CD4-positive, CD25-positive, alpha-beta regulatory T cell (primary cell): ENCODE measurements at regions not wholly inside any gene's neighbourhood (a gene's known extent, or its start where the extent isn't known, plus 50 kb on each side); places are given as distances from the start of the nearest gene placed in this dataset.
"Not testable (repeated sequence)": the region's sequence is repeated elsewhere in the genome, so short reads cannot be mapped to it uniquely, and the experiment has no call there.

Experiments used
- ATAC-seq, 2 donors: fragments of 150-1000 bp; cut with Tn5 transposase; one replicate each; pipeline ENCODE4 v1.10.0; 2021; ENCODE audit warnings: low read depth in 2 of 2, moderate number of reproducible peaks in 2 of 2, moderate library complexity in 1 of 2
- DNase-seq, 3 donors: peaks; one replicate each; pipeline versions ENCODE4 v3.0.0 to v3.0.0-alpha.2; 2012 to 2022; ENCODE audit warnings: mixed read lengths in 1 of 3
- H3K27ac ChIP-seq: one replicate; pipeline ENCODE4 v1.7.0; 2013; ENCODE audit warnings: mild to moderate bottlenecking, low read length; ENCODE audit not compliant: insufficient read depth, poor library complexity, severe bottlenecking
- H3K27me3 ChIP-seq: one replicate; pipeline ENCODE4 v1.7.0; 2013; ENCODE audit warnings: low read length; ENCODE audit not compliant: control insufficient read depth, insufficient read depth
- H3K36me3 ChIP-seq: one replicate; pipeline ENCODE4 v1.7.0; 2013; ENCODE audit warnings: mild to moderate bottlenecking, low read length, moderate library complexity; ENCODE audit not compliant: control insufficient read depth, insufficient read depth
- H3K4me1 ChIP-seq: 2 replicates; pipeline ENCODE4 v1.7.0; 2013; ENCODE audit warnings: mild to moderate bottlenecking, low read length; ENCODE audit not compliant: insufficient read depth, control insufficient read depth, poor library complexity, severe bottlenecking
- H3K4me3 ChIP-seq: one replicate; pipeline ENCODE4 v1.7.0; 2013; ENCODE audit warnings: low read depth, mild to moderate bottlenecking, low read length, moderate library complexity
- H3K9me3 ChIP-seq, 2 experiments: 1 replicate in 1 of 2; 2 replicates in 1 of 2; pipeline ENCODE4 v1.7.0; 2013; ENCODE audit warnings: low read length in 2 of 2, mild to moderate bottlenecking in 1 of 2, moderate library complexity in 1 of 2; ENCODE audit not compliant: control insufficient read depth in 2 of 2
- H3K27ac Mint-ChIP-seq, 3 donors: one replicate each; pipeline ENCODE4 v1.8.0; 2020 to 2022; ENCODE audit warnings: mild to moderate bottlenecking in 3 of 3, mixed read lengths in 3 of 3, moderate library complexity in 2 of 3
- H3K27me3 Mint-ChIP-seq: one replicate; pipeline ENCODE4 v1.8.0; 2022; ENCODE audit warnings: mild to moderate bottlenecking, mixed read lengths
- H3K36me3 Mint-ChIP-seq: one replicate; pipeline ENCODE4 v1.8.0; 2020; ENCODE audit warnings: mixed read lengths
- H3K4me1 Mint-ChIP-seq, 4 donors: one replicate each; pipeline ENCODE4 v1.8.0; 2020 to 2022; ENCODE audit warnings: mixed read lengths in 4 of 4, mild to moderate bottlenecking in 1 of 4
- H3K4me3 Mint-ChIP-seq, 4 donors: one replicate each; pipeline ENCODE4 v1.8.0; 2020 to 2022; ENCODE audit warnings: mild to moderate bottlenecking in 4 of 4, mixed read lengths in 4 of 4, moderate library complexity in 3 of 4
- H3K9me3 Mint-ChIP-seq, 7 donors: one replicate each; pipeline ENCODE4 v1.8.0; 2020 to 2022; ENCODE audit warnings: mixed read lengths in 7 of 7, mild to moderate bottlenecking in 3 of 7, moderate library complexity in 2 of 7

GRCh38 chr4:116244771-116245170 lies 840.6 kb downstream of the TRAM1L1 start:
- no peaks in the 10 kb centered on the region for H3K27me3 ChIP-seq
- H3K9me3 Mint-ChIP-seq = peaks cover 0 to 11% (median 2%) of the 10 kb centered on the region in 7 donors
- DNase-seq = no peak
- H3K36me3 Mint-ChIP-seq = no peaks in the 10 kb centered on the region
- no peaks in the 10 kb centered on the region for H3K4me1 ChIP-seq
- no peak for ATAC-seq
- H3K36me3 ChIP-seq = no peaks in the 10 kb centered on the region
- H3K27me3 Mint-ChIP-seq = no peaks in the 10 kb centered on the region
- no peak overlapping the region for H3K4me3 Mint-ChIP-seq
- H3K27ac Mint-ChIP-seq = no peak overlapping the region
- peaks cover 0 to 6% of the 10 kb centered on the region in 2 experiments for H3K9me3 ChIP-seq
- H3K4me1 Mint-ChIP-seq = no peaks in the 10 kb centered on the region
- H3K4me3 ChIP-seq = no peak overlapping the region
- H3K27ac ChIP-seq = no peak overlapping the region

- Histone ChIP-seq H3K36me3 (no peaks in the 10 kb centered on the region), H3K27me3 (no peaks in the 10 kb centered on the region), H3K9me3 (peaks cover 0 to 7% of the 10 kb centered on the region in 2 experiments), H3K27ac (no peak overlapping the region), H3K4me1 (no peaks in the 10 kb centered on the region), H3K4me3 (no peak overlapping the region)
- peaks cover 0 to 13% (median 2%) of the 10 kb centered on the region in 7 donors for H3K9me3 Mint-ChIP-seq
- no peaks in the 10 kb centered on the region for H3K27me3 Mint-ChIP-seq
- DNase-seq (no peak), ATAC-seq (no peak)
- no peaks in the 10 kb centered on the region for H3K4me1 Mint-ChIP-seq
- no peak overlapping the region for H3K27ac Mint-ChIP-seq
- H3K36me3 Mint-ChIP-seq = no peaks in the 10 kb centered on the region
- no peak overlapping the region for H3K4me3 Mint-ChIP-seq
Observed at GRCh38 chr4:116243431-116243830, 841.9 kb downstream of the TRAM1L1 start.

- no peaks in the 10 kb centered on the region for H3K4me1 ChIP-seq
- no peak overlapping the region for H3K4me3 Mint-ChIP-seq
- H3K27me3 ChIP-seq = no peaks in the 10 kb centered on the region
- no peaks in the 10 kb centered on the region for H3K4me1 Mint-ChIP-seq
- H3K27ac ChIP-seq = no peak overlapping the region
- H3K36me3 Mint-ChIP-seq = no peaks in the 10 kb centered on the region
- no peaks in the 10 kb centered on the region for H3K36me3 ChIP-seq
- H3K27me3 Mint-ChIP-seq = no peaks in the 10 kb centered on the region
- H3K4me3 ChIP-seq = no peak overlapping the region
- H3K9me3 ChIP-seq = no peaks in the 10 kb centered on the region
- no peak overlapping the region for H3K27ac Mint-ChIP-seq
- peaks cover 0 to 14% (median 3%) of the 10 kb centered on the region in 7 donors for H3K9me3 Mint-ChIP-seq
- ATAC-seq (no peak), DNase-seq (no peak)
Observed at GRCh38 chr4:116233971-116234370, 851.4 kb downstream of the TRAM1L1 start.

- H3K9me3 Mint-ChIP-seq = peaks cover 0 to 19% (median 1%) of the 10 kb centered on the region in 7 donors
- not testable (repeated sequence) for H3K9me3 ChIP-seq, H3K27ac ChIP-seq, H3K27ac Mint-ChIP-seq, ATAC-seq, H3K4me1 Mint-ChIP-seq, H3K36me3 ChIP-seq, H3K27me3 Mint-ChIP-seq, H3K36me3 Mint-ChIP-seq, H3K4me3 Mint-ChIP-seq, H3K4me3 ChIP-seq, H3K27me3 ChIP-seq, H3K4me1 ChIP-seq, DNase-seq
Observed at GRCh38 chr4:116231999-116232398, 853.4 kb downstream of the TRAM1L1 start.

- no peak overlapping the region for H3K27ac ChIP-seq
- no peak for DNase-seq
- Mint-ChIP-seq H3K27ac (no peak overlapping the region), H3K36me3 (no peaks in the 10 kb centered on the region), H3K27me3 (no peaks in the 10 kb centered on the region), H3K4me3 (no peak overlapping the region), H3K9me3 (peaks cover 0 to 11% (median 1%) of the 10 kb centered on the region in 7 donors), H3K4me1 (no peaks in the 10 kb centered on the region)
- no peaks in the 10 kb centered on the region for H3K9me3 ChIP-seq
- H3K4me3 ChIP-seq = no peak overlapping the region
- no peaks in the 10 kb centered on the region for H3K4me1 ChIP-seq
- no peaks in the 10 kb centered on the region for H3K27me3 ChIP-seq
- H3K36me3 ChIP-seq = no peaks in the 10 kb centered on the region
- ATAC-seq = no peak
Observed at GRCh38 chr4:116229420-116229819, 856.0 kb downstream of the TRAM1L1 start.

- Mint-ChIP-seq H3K36me3 (no peaks in the 10 kb centered on the region), H3K27ac (no peak overlapping the region), H3K4me1 (no peaks in the 10 kb centered on the region), H3K9me3 (peaks cover 0 to 20% (median 3%) of the 10 kb centered on the region in 7 donors), H3K4me3 (no peak overlapping the region), H3K27me3 (no peaks in the 10 kb centered on the region)
- Histone ChIP-seq H3K27ac (no peak overlapping the region), H3K27me3 (no peaks in the 10 kb centered on the region), H3K36me3 (no peaks in the 10 kb centered on the region), H3K4me1 (no peaks in the 10 kb centered on the region), H3K9me3 (no peaks in the 10 kb centered on the region), H3K4me3 (no peak overlapping the region)
- DNase-seq (no peak), ATAC-seq (no peak)
Observed at GRCh38 chr4:116223040-116223732, 862.2 kb downstream of the TRAM1L1 start.

- Mint-ChIP-seq H3K4me3 (no peak overlapping the region), H3K9me3 (peaks cover 0 to 33% (median 4%) of the 10 kb centered on the region in 7 donors), H3K4me1 (no peaks in the 10 kb centered on the region), H3K36me3 (no peaks in the 10 kb centered on the region), H3K27me3 (no peaks in the 10 kb centered on the region), H3K27ac (no peak overlapping the region)
- H3K4me1 ChIP-seq = no peaks in the 10 kb centered on the region
- no peaks in the 10 kb centered on the region for H3K27me3 ChIP-seq
- ATAC-seq = no peak
- no peak overlapping the region for H3K27ac ChIP-seq
- no peak overlapping the region for H3K4me3 ChIP-seq
- no peak for DNase-seq
- H3K9me3 ChIP-seq = peaks cover 0 to 1% of the 10 kb centered on the region in 2 experiments
- H3K36me3 ChIP-seq = no peaks in the 10 kb centered on the region
Observed at GRCh38 chr4:116217781-116218180, 867.6 kb downstream of the TRAM1L1 start.

- Mint-ChIP-seq H3K27me3 (no peaks in the 10 kb centered on the region), H3K27ac (no peak overlapping the region), H3K36me3 (no peaks in the 10 kb centered on the region), H3K9me3 (peaks cover 0 to 33% (median 2%) of the 10 kb centered on the region in 7 donors), H3K4me3 (no peak overlapping the region), H3K4me1 (no peaks in the 10 kb centered on the region)
- no peaks in the 10 kb centered on the region for H3K27me3 ChIP-seq
- H3K36me3 ChIP-seq = no peaks in the 10 kb centered on the region
- no peak overlapping the region for H3K4me3 ChIP-seq
- peaks cover 0 to 1% of the 10 kb centered on the region in 2 experiments for H3K9me3 ChIP-seq
- H3K4me1 ChIP-seq = no peaks in the 10 kb centered on the region
- no peak overlapping the region for H3K27ac ChIP-seq
- ATAC-seq (no peak), DNase-seq (no peak)
Observed at GRCh38 chr4:116215622-116216021, 869.8 kb downstream of the TRAM1L1 start.
